Adrenal gland (tissue), 9 donors: ENCODE measurements at regions not wholly inside any gene's neighbourhood (a gene's known extent, or its start where the extent isn't known, plus 50 kb on each side); places are given as distances from the start of the nearest gene placed in this dataset.
"Not testable (repeated sequence)": the region's sequence is repeated elsewhere in the genome, so short reads cannot be mapped to it uniquely, and the experiment has no call there.

ENCODE experiments used
- DNase-seq, 7 donors: peaks; one replicate each; pipeline ENCODE4 v3.0.0-alpha.2; 2019 to 2020
- H3K27ac ChIP-seq, 5 donors: fragments of 200-600 bp; sonication (generic) in 4 of 5; 1 replicate in 3 of 5; 2 replicates in 2 of 5; pipeline versions ENCODE4 v1.5.1 to v1.8.0; 2016 to 2020; ENCODE audit warnings: mild to moderate bottlenecking in 1 of 5
- H3K27me3 ChIP-seq: fragments of 200-600 bp; 2 replicates; pipeline ENCODE4 v1.8.0; 2021
- H3K36me3 ChIP-seq, 2 donors: fragments of 200-600 bp; replicated peaks in 1 of 2; 1 replicate in 1 of 2; 2 replicates in 1 of 2; pipeline versions ENCODE4 v1.5.1 to v1.8.0; 2018 to 2022
- H3K4me1 ChIP-seq, 2 donors: fragments of 200-600 bp; replicated peaks in 1 of 2; 1 replicate in 1 of 2; 2 replicates in 1 of 2; pipeline versions ENCODE4 v1.5.1 to v1.8.0; 2018 to 2021
- H3K4me3 ChIP-seq, 4 donors: fragments of 200-600 bp; sonication (generic) in 3 of 4; one replicate each; pipeline ENCODE4 v1.5.1; 2016 to 2018
- H3K9me3 ChIP-seq, 3 donors: fragments of 200-600 bp; sonication (generic) in 1 of 3; replicated peaks in 1 of 3; 1 replicate in 2 of 3; 2 replicates in 1 of 3; pipeline versions ENCODE4 v1.5.1 to v1.8.0; 2016 to 2021
- CTCF ChIP-seq, 6 experiments: fragments of 450-650 bp in 4 of 6; fragments of 200-600 bp in 2 of 6; sonication (generic) in 1 of 6; IDR thresholded peaks; 1 replicate in 5 of 6; 2 replicates in 1 of 6; pipeline versions ENCODE4 v1.5.1 to v1.8.0; 2016 to 2021; ENCODE audit warnings: antibody characterized with exemption in 6 of 6, mild to moderate bottlenecking in 2 of 6, moderate library complexity in 1 of 6
- POLR2A ChIP-seq, 2 donors: fragments of 450-650 bp; IDR thresholded peaks; one replicate each; pipeline ENCODE4 v1.6.1; 2017; ENCODE audit warnings: antibody characterized with exemption in 2 of 2, mild to moderate bottlenecking in 2 of 2, moderate library complexity in 1 of 2
- WGBS, 4 donors: extraction: QIAGEN DNeasy Blood & Tissue Kit in 2 of 4; methylation state at CpG; one replicate each; pipeline versions ENCODE4 v1.1.5 to v1.1.7; 2013 to 2017; 5-methylcytosine and 5-hydroxymethylcytosine counted together
- intact Hi-C, 2 donors: fragments of 100-400 bp; cut with DNase I; formaldehyde crosslinking; loops; one replicate each; pipeline versions ENCODE4 v1.14.1 to v1.15.0; 2022 to 2023
- donor health status: healthy with polysubstance abuse.
- donor health status: Bipolar disorder and iron deficiency.
- donor health status: DM: yes; HTN: yes; CAD: no.
- donor health status: DM: no; HTN: no; CAD: no.
- donor health status: DM: no; HTN: no; CAD: no.

GRCh38 chr6:81263531-81264168 lies 488.8 kb downstream of the TENT5A start:
- no peaks in the 10 kb centered on the region for H3K4me1 ChIP-seq
- TF ChIP-seq POLR2A (IDR thresholded peaks at IDR 0.05) (no peak), CTCF (IDR thresholded peaks at IDR 0.05) (no peak)
- intact Hi-C loops = no loop called here
- no peaks in the 10 kb centered on the region for H3K36me3 ChIP-seq
- no peak overlapping the region for H3K4me3 ChIP-seq
- 84 to 93% (median 89%) methylated on average over 13 to 17 of the region's 17 CpGs for WGBS, 4 donors
- no peaks in the 10 kb centered on the region for H3K9me3 ChIP-seq
- DNase-seq = no peak
- no peaks in the 10 kb centered on the region for H3K27me3 ChIP-seq
- H3K27ac ChIP-seq = no peak overlapping the region

DNA sequence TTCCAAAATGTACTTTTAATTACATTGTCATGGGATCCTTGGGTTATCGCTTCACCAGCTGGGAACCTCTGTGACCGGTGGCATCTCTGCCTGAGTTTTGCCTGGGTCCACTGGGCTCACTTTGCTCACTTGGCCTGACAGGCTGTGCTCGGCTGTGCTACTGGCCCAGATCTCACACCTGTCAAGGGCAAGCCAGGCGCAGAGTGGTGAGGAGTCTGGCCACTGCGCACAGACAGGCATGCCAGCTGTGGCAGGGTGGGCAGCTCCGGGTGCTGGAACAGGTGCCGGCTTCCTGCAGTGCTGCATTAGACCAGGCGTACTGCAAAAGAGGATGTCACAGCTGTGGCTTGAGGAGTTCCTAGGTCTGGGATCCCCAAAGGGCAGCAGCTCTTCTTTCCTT lies 489.8 kb downstream of the TENT5A start:
- H3K9me3 ChIP-seq = no peaks in the 10 kb centered on the region
- TF ChIP-seq POLR2A (IDR thresholded peaks at IDR 0.05) (no peak), CTCF (IDR thresholded peaks at IDR 0.05) (no peak)
- H3K4me3 ChIP-seq = no peak overlapping the region
- no peaks in the 10 kb centered on the region for H3K27me3 ChIP-seq
- H3K4me1 ChIP-seq = no peaks in the 10 kb centered on the region
- intact Hi-C loops = no loop called here
- no peak for DNase-seq
- H3K36me3 ChIP-seq = no peaks in the 10 kb centered on the region
- H3K27ac ChIP-seq = no peak overlapping the region
- 79 to 95% (median 87%) methylated on average over 2 to 8 of the region's 8 CpGs for WGBS, 4 donors

GRCh38 chr6:81256223-81256622 lies 496.3 kb downstream of the TENT5A start:
- H3K36me3 ChIP-seq, H3K4me1 ChIP-seq: not testable (repeated sequence)
- WGBS, 4 donors = 83 to 91% (median 87%) methylated on average over 6 of the region's 6 CpGs

DNA sequence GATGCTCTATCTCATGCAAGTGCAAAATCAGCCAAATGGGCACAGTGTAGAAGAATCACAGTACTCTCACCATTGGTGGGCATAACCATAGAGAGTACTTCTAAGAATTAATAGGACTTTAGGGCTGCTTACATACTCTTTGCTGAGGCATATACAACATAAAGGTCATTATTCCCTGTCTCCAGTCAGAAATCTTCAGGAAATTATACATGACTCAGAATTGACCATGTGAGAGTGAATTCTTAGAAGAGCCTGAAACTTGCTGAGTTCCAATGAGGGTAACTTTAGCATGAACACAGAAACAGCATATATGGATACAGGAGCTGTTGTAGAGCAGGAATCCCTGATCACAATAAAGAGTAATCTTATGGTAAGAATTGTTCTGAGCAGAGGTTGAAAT lies 498.7 kb downstream of the TENT5A start:
- intact Hi-C loops = no loop called here
- H3K9me3 ChIP-seq = no peaks in the 10 kb centered on the region
- DNase-seq = no peak
- no peak overlapping the region for H3K27ac ChIP-seq
- no peaks in the 10 kb centered on the region for H3K27me3 ChIP-seq
- TF ChIP-seq POLR2A (IDR thresholded peaks at IDR 0.05) (no peak), CTCF (IDR thresholded peaks at IDR 0.05) (no peak)
- H3K4me1 ChIP-seq = no peaks in the 10 kb centered on the region
- no peak overlapping the region for H3K4me3 ChIP-seq
- no peaks in the 10 kb centered on the region for H3K36me3 ChIP-seq

More at GRCh38 chr6:81256223-81256622, 496.3 kb downstream of the TENT5A start:
- intact Hi-C loops, H3K9me3 ChIP-seq, DNase-seq, H3K27ac ChIP-seq, H3K27me3 ChIP-seq, H3K4me3 ChIP-seq: not testable (repeated sequence)

GRCh38 chr6:81252231-81252630 lies 500.2 kb downstream of the TENT5A start:
- Histone ChIP-seq H3K27ac (no peak overlapping the region), H3K36me3 (no peaks in the 10 kb centered on the region), H3K4me1 (no peaks in the 10 kb centered on the region), H3K4me3 (no peak overlapping the region), H3K27me3 (no peaks in the 10 kb centered on the region), H3K9me3 (no peaks in the 10 kb centered on the region)
- WGBS, 4 donors = 68 to 80% (median 75%) methylated on average over 4 of the region's 4 CpGs
- TF ChIP-seq POLR2A (IDR thresholded peaks at IDR 0.05) (no peak), CTCF (IDR thresholded peaks at IDR 0.05) (no peak)
- no peak for DNase-seq
- intact Hi-C loops = no loop called here
